SK-N-SH (cell line): ENCODE measurements at regions not wholly inside any gene's neighbourhood (a gene's known extent, or its start where the extent isn't known, plus 50 kb on each side); places are given as distances from the start of the nearest gene placed in this dataset.

ENCODE experiments used
- CTCF ChIA-PET: fragments of 300-600, 350-600 bp; formaldehyde crosslinking; extraction: SDS; loops from one replicate; lab custom pipeline; 2021; lab: Yijun Ruan, JAX
- POLR2A ChIA-PET: fragments of 350-600 bp; sonication (Branson Sonifier 250); formaldehyde crosslinking; extraction: SDS; loops from one replicate; lab custom pipeline; 2020; ENCODE audit warnings: antibody characterized with exemption, inconsistent platforms; lab: Yijun Ruan, JAX
- DNase-seq: peaks from one replicate; pipeline ENCODE4 v3.0.0; 2012
- H2AFZ ChIP-seq: fragments of 200-600 bp; sonication (generic); 2 replicates; pipeline ENCODE4 v1.8.1; 2016; ENCODE audit warnings: antibody characterized with exemption, mild to moderate bottlenecking, low read depth
- H3F3A ChIP-seq: fragments of 200-600 bp; sonication (generic); replicated peaks from 2 replicates; pipeline ENCODE3; 2016; ENCODE audit warnings: antibody characterized with exemption, mild to moderate bottlenecking; ENCODE audit not compliant: insufficient read depth
- H3K27ac ChIP-seq, 2 experiments: fragments of 200-500 bp in 1 of 2; fragments of 200-600 bp in 1 of 2; sonication (Bioruptor generic) in 1 of 2; sonication (generic), shearing (Covaris generic) in 1 of 2; 2 replicates each; pipeline versions ENCODE4 v1.5.1 to v1.6.1; 2014 to 2016; ENCODE audit warnings: low read depth in 2 of 2, inconsistent platforms in 1 of 2, low read length in 1 of 2, mild to moderate bottlenecking in 1 of 2, mixed read lengths in 1 of 2
- H3K27me3 ChIP-seq: fragments of 200-600 bp; sonication (generic), shearing (Covaris generic); 2 replicates; pipeline ENCODE4 v1.6.1; 2016; ENCODE audit warnings: mixed run types; ENCODE audit not compliant: insufficient read depth
- H3K36me3 ChIP-seq, 2 experiments: fragments of 200-500 bp in 1 of 2; fragments of 200-600 bp in 1 of 2; sonication (Bioruptor generic) in 1 of 2; sonication (generic) in 1 of 2; replicated peaks in 1 of 2; 2 replicates each; pipeline versions ENCODE3 to v1.5.1; 2014 to 2016; ENCODE audit warnings: low read length in 1 of 2, mild to moderate bottlenecking in 1 of 2; ENCODE audit not compliant: insufficient read depth in 2 of 2, control insufficient read depth in 1 of 2
- H3K4me1 ChIP-seq, 2 experiments: fragments of 200-500 bp in 1 of 2; fragments of 200-600 bp in 1 of 2; sonication (Bioruptor generic) in 1 of 2; sonication (generic), shearing (Covaris generic) in 1 of 2; 2 replicates each; pipeline versions ENCODE4 v1.5.1 to v1.6.1; 2014 to 2016; ENCODE audit warnings: low read depth in 1 of 2, low read length in 1 of 2, mixed run types in 1 of 2; ENCODE audit not compliant: insufficient read depth in 2 of 2, control insufficient read depth in 1 of 2
- H3K4me2 ChIP-seq: fragments of 200-600 bp; sonication (generic), shearing (Covaris generic); 2 replicates; pipeline ENCODE4 v1.6.1; 2017; ENCODE audit warnings: mixed run types
- H3K4me3 ChIP-seq, 2 experiments: fragments of 200-500 bp in 1 of 2; fragments of 200-600 bp in 1 of 2; sonication (Bioruptor generic) in 1 of 2; sonication (generic), shearing (Covaris generic) in 1 of 2; 2 replicates each; pipeline versions ENCODE4 v1.5.1 to v1.8.1; 2014 to 2016; ENCODE audit warnings: low read depth in 2 of 2, inconsistent platforms in 1 of 2, low read length in 1 of 2, mild to moderate bottlenecking in 1 of 2, mixed read lengths in 1 of 2, moderate library complexity in 1 of 2
- H3K79me2 ChIP-seq: fragments of 200-600 bp; sonication (generic); 2 replicates; pipeline ENCODE4 v1.8.1; 2017; ENCODE audit warnings: mild to moderate bottlenecking; ENCODE audit not compliant: insufficient read depth
- H3K9ac ChIP-seq: fragments of 200-600 bp; sonication (generic); 2 replicates; pipeline ENCODE4 v1.6.1; 2017; ENCODE audit warnings: mixed run types
- H3K9me2 ChIP-seq: fragments of 200-600 bp; sonication (generic); 2 replicates; pipeline ENCODE4 v1.6.1; 2017; ENCODE audit warnings: mixed run types
- H3K9me3 ChIP-seq: fragments of 200-600 bp; sonication (generic); 2 replicates; pipeline ENCODE4 v1.6.1; 2017; ENCODE audit warnings: mixed run types, mild to moderate bottlenecking, moderate library complexity
- H4K20me1 ChIP-seq: fragments of 200-600 bp; sonication (generic); 2 replicates; pipeline ENCODE4 v1.6.1; 2017; ENCODE audit warnings: mild to moderate bottlenecking, mixed run types; ENCODE audit not compliant: insufficient read depth
- CHD2 ChIP-seq: fragments of 150-350 bp; IDR thresholded peaks from 2 replicates; pipeline ENCODE4 v1.6.1; 2018; ENCODE audit warnings: low read length; ENCODE audit not compliant: partially characterized antibody
- CTCF ChIP-seq: fragments of 200-600 bp; sonication (generic); IDR thresholded peaks from 2 replicates; pipeline ENCODE4 v1.6.1; 2017; ENCODE audit warnings: antibody characterized with exemption, mild to moderate bottlenecking, moderate library complexity
- ELF1 ChIP-seq: IDR thresholded peaks from 2 replicates; pipeline ENCODE4 v1.4.0; 2012
- EZH2phosphoT487 ChIP-seq: fragments of 200-600 bp; sonication (generic); IDR thresholded peaks from 2 replicates; pipeline ENCODE4 v1.6.1; 2017; ENCODE audit warnings: low read depth, mixed run types, mild to moderate bottlenecking, antibody characterized with exemption, moderate library complexity, borderline replicate concordance
- FOXJ3 ChIP-seq: sonication (generic); formaldehyde crosslinking; IDR thresholded peaks from 2 replicates; pipeline ENCODE4 v1.5.1; 2020; ENCODE audit warnings: mild to moderate bottlenecking, missing genetic modification reagents
- FOXM1 ChIP-seq: IDR thresholded peaks from 2 replicates; pipeline ENCODE4 v1.4.0; 2012; ENCODE audit warnings: low read depth, mild to moderate bottlenecking
- GABPA ChIP-seq: IDR thresholded peaks from 2 replicates; pipeline ENCODE4 v1.4.0; 2012; ENCODE audit warnings: low read depth, mild to moderate bottlenecking
- GATA2 ChIP-seq: sonication (generic); formaldehyde crosslinking; IDR thresholded peaks from 2 replicates; pipeline ENCODE4 v1.5.0; 2020; ENCODE audit warnings: mild to moderate bottlenecking, missing genetic modification reagents
- MEF2A ChIP-seq: IDR thresholded peaks from 2 replicates; pipeline ENCODE4 v1.4.0; 2012; ENCODE audit warnings: low read depth, borderline replicate concordance
- MXI1 ChIP-seq: IDR thresholded peaks from 2 replicates; pipeline ENCODE4 v1.6.1; 2012; ENCODE audit warnings: mild to moderate bottlenecking, low read depth, low read length, improper control_type of control experiment
- POLR2AphosphoS5 ChIP-seq: IDR thresholded peaks from 2 replicates; pipeline ENCODE4 v1.6.1; 2012; ENCODE audit warnings: low read depth, low read length
- REST ChIP-seq: IDR thresholded peaks from 2 replicates; pipeline ENCODE4 v1.6.1; 2012; ENCODE audit warnings: mild to moderate bottlenecking, low read depth, low read length, moderate library complexity
- RFX5 ChIP-seq: IDR thresholded peaks from 2 replicates; pipeline ENCODE4 v1.6.1; 2012; ENCODE audit warnings: mild to moderate bottlenecking, improper control_type of control experiment, low read length
- SIN3A ChIP-seq: IDR thresholded peaks from 2 replicates; pipeline ENCODE4 v1.6.1; 2012; ENCODE audit warnings: low read depth, mild to moderate bottlenecking, low read length, moderate library complexity, borderline replicate concordance
- SMC3 ChIP-seq: IDR thresholded peaks from 2 replicates; pipeline ENCODE4 v1.6.1; 2012; ENCODE audit warnings: low read depth, low read length, improper control_type of control experiment
- TCF12 ChIP-seq: IDR thresholded peaks from 2 replicates; pipeline ENCODE4 v1.4.0; 2012
- USF2 ChIP-seq: fragments of 150-350 bp; IDR thresholded peaks from 2 replicates; pipeline ENCODE4 v1.6.1; 2017; ENCODE audit warnings: antibody characterized with exemption, low read length, low read depth, borderline replicate concordance
- YY1 ChIP-seq: IDR thresholded peaks from 2 replicates; pipeline ENCODE4 v1.4.0; 2012; ENCODE audit warnings: low read depth, mild to moderate bottlenecking
- ZBTB33 ChIP-seq: IDR thresholded peaks from 2 replicates; pipeline ENCODE4 v1.4.0; 2012; ENCODE audit warnings: low read depth, borderline replicate concordance
- WGBS: methylation state at CpG from one replicate; pipeline ENCODE4 v1.1.6; 2017; ENCODE audit warnings: low lambda C conversion rate; 5-methylcytosine and 5-hydroxymethylcytosine counted together

- CTCF ChIA-PET: interaction anchor here (1.1 kb wide), 1 partner anchor 12 kb away, joined by 4 read pairs; no protein-coding TSS in a partner anchor
- H2AFZ ChIP-seq: no peak overlapping the region
- no peak overlapping the region for H3K4me3 ChIP-seq
- TF ChIP-seq YY1 (no peak), TCF12 (no peak), GATA2 (CRISPR knock-in tag) (no peak)
- no peaks in the 10 kb centered on the region for H3F3A ChIP-seq
- no peak for DNase-seq
- no peaks in the 10 kb centered on the region for H3K79me2 ChIP-seq
- POLR2A ChIA-PET: no interaction called here
- H3K27ac ChIP-seq: no peak overlapping the region
- H3K27me3 ChIP-seq: no peaks in the 10 kb centered on the region
- peaks cover 0 to 4% of the 10 kb centered on the region in 2 experiments; a peak in 2 of 4 replicates for H3K4me1 ChIP-seq
- 17% methylated on average over 2 of the region's 2 CpGs for WGBS
- H3K9me3 ChIP-seq: no peaks in the 10 kb centered on the region
- H3K4me2 ChIP-seq: no peak overlapping the region
- H3K36me3 ChIP-seq: no peaks in the 10 kb centered on the region
- H3K9ac ChIP-seq: no peak overlapping the region
- H4K20me1 ChIP-seq: no peaks in the 10 kb centered on the region
- H3K9me2 ChIP-seq: no peaks in the 10 kb centered on the region
These were observed 331.4 kb upstream of the KLHL29 start for GRCh38 chr2:23053601-23054000.

GRCh38 chr2:23055251-23055650, 329.7 kb upstream of the KLHL29 start:
- Histone ChIP-seq H3K4me1 (peaks cover 0 to 1% of the 10 kb centered on the region in 2 experiments; a peak in 1 of 4 replicates), H3K4me2 (no peak overlapping the region), H3K9me3 (no peaks in the 10 kb centered on the region), H3K9ac (no peak overlapping the region), H3K9me2 (no peaks in the 10 kb centered on the region), H3K27me3 (no peaks in the 10 kb centered on the region), H3K27ac (no peak overlapping the region), H3K36me3 (no peaks in the 10 kb centered on the region), H4K20me1 (no peaks in the 10 kb centered on the region), H3F3A (no peaks in the 10 kb centered on the region), H3K4me3 (no peak overlapping the region), H3K79me2 (no peaks in the 10 kb centered on the region), H2AFZ (no peak overlapping the region)
- WGBS: 8% methylated on average over 4 of the region's 4 CpGs
- no peak for TF ChIP-seq REST
- no peak for TF ChIP-seq RFX5
- TF ChIP-seq CHD2: no peak
- TF ChIP-seq POLR2AphosphoS5: no peak
- no peak for TF ChIP-seq FOXM1
- TF ChIP-seq ZBTB33: no peak
- TF ChIP-seq GATA2 (CRISPR knock-in tag): no peak
- no peak for TF ChIP-seq FOXJ3
- TF ChIP-seq SMC3: no peak
- no peak for TF ChIP-seq SIN3A
- TF ChIP-seq MXI1: no peak
- no peak for TF ChIP-seq USF2
- TF ChIP-seq ELF1: no peak
- TF ChIP-seq GABPA: no peak
- TF ChIP-seq MEF2A: no peak
- no peak for TF ChIP-seq EZH2phosphoT487
- TF ChIP-seq CTCF: no peak
- CTCF ChIA-PET: no interaction called here
- POLR2A ChIA-PET: no interaction called here
- DNase-seq: no peak
